Endothelial cell of umbilical vein (primary cell): ENCODE measurements at regions not wholly inside any gene's neighbourhood (a gene's known extent, or its start where the extent isn't known, plus 50 kb on each side); places are given as distances from the start of the nearest gene placed in this dataset.

Experiments
- BruUV-seq: library from RNA; stranded (reverse); fragments of 400-500 nt; replicated peaks from 2 replicates; lab custom pipeline; 2021; lab: Mats Ljungman, UMichigan
- CTCF ChIA-PET: fragments of 300-600, 350-600 bp; sonication (Branson Sonifier 250); formaldehyde crosslinking; loops from one replicate; lab custom pipeline; 2021; ENCODE audit warnings: antibody characterized with exemption, inconsistent platforms; lab: Charles Lee
- POLR2A ChIA-PET: fragments of 300-600, 350-600 bp; sonication (Branson Sonifier 250); formaldehyde crosslinking; loops from one replicate; lab custom pipeline; 2021; ENCODE audit warnings: antibody characterized with exemption, inconsistent platforms; lab: Charles Lee
- DNase-seq: peaks from one replicate; pipeline ENCODE4 v3.0.0-alpha.2; 2011; ENCODE audit warnings: low read depth, low spot score
- FAIRE-seq: peaks from 2 replicates; lab custom pipeline; 2011; peaks lifted over from hg19 to GRCh38; lab: Jason Lieb, UNC
- H2AFZ ChIP-seq: 2 replicates; pipeline ENCODE4 v1.6.0; 2012; ENCODE audit warnings: low read depth, low read length, control low read depth, inconsistent platforms
- H3K27ac ChIP-seq: 2 replicates; pipeline ENCODE4 v1.5.1; 2011; ENCODE audit warnings: low read depth, mild to moderate bottlenecking, control low read depth, low read length, moderate library complexity; ENCODE audit not compliant: insufficient read depth
- H3K27me3 ChIP-seq, 2 experiments: 2 replicates each; pipeline versions ENCODE4 v1.6.0 to v1.6.1; 2011; ENCODE audit warnings: low read length in 2 of 2, mixed read lengths in 1 of 2; ENCODE audit not compliant: control insufficient read depth in 2 of 2, insufficient read depth in 2 of 2
- H3K36me3 ChIP-seq, 2 experiments: 2 replicates in 1 of 2; 3 replicates in 1 of 2; pipeline ENCODE4 v1.5.1; 2011; ENCODE audit warnings: low read length in 2 of 2, mild to moderate bottlenecking in 1 of 2, moderate library complexity in 1 of 2; ENCODE audit not compliant: control insufficient read depth in 2 of 2, insufficient read depth in 2 of 2; ENCODE audit errors: extremely low read depth in 1 of 2
- H3K4me1 ChIP-seq: 3 replicates; pipeline ENCODE4 v1.5.1; 2011; ENCODE audit warnings: mild to moderate bottlenecking, low read length; ENCODE audit not compliant: control insufficient read depth, insufficient read depth; ENCODE audit errors: extremely low read depth
- H3K4me2 ChIP-seq: 2 replicates; pipeline ENCODE4 v1.6.1; 2011; ENCODE audit warnings: low read length, control low read depth, mixed read lengths; ENCODE audit not compliant: insufficient read depth
- H3K4me3 ChIP-seq, 3 experiments: fragments of 200-600 bp in 1 of 3; sonication (generic), shearing (Covaris generic) in 1 of 3; replicated peaks in 1 of 3; 2 replicates each; pipeline ENCODE4 v1.5.1; 2011 to 2016; ENCODE audit warnings: control low read depth in 3 of 3, low read length in 3 of 3, mild to moderate bottlenecking in 2 of 3, inconsistent platforms in 1 of 3, low read depth in 1 of 3, moderate library complexity in 1 of 3; ENCODE audit not compliant: insufficient read depth in 1 of 3
- H3K79me2 ChIP-seq: 2 replicates; pipeline ENCODE4 v1.6.0; 2012; ENCODE audit warnings: low read length, inconsistent platforms; ENCODE audit not compliant: control insufficient read depth, insufficient read depth
- H3K9ac ChIP-seq: replicated peaks from 2 replicates; pipeline ENCODE3; 2011; ENCODE audit warnings: low read length, control low read depth; ENCODE audit not compliant: insufficient read depth; ENCODE audit errors: extremely low read depth
- H3K9me1 ChIP-seq: replicated peaks from 3 replicates; pipeline ENCODE4 v1.6.0; 2011; ENCODE audit warnings: mild to moderate bottlenecking, low read length; ENCODE audit not compliant: control insufficient read depth, insufficient read depth; ENCODE audit errors: extremely low read depth
- H3K9me3 ChIP-seq: replicated peaks from 2 replicates; pipeline ENCODE4 v1.5.1; 2012; ENCODE audit warnings: low read length, inconsistent platforms; ENCODE audit not compliant: control insufficient read depth, insufficient read depth
- H4K20me1 ChIP-seq: replicated peaks from 2 replicates; pipeline ENCODE3; 2011; ENCODE audit warnings: mild to moderate bottlenecking, low read length; ENCODE audit not compliant: control insufficient read depth, insufficient read depth; ENCODE audit errors: extremely low read depth
- EZH2 ChIP-seq: IDR thresholded peaks from 2 replicates; pipeline ENCODE4 v1.6.1; 2012; ENCODE audit warnings: borderline replicate concordance, low read depth, mild to moderate bottlenecking, moderate library complexity, low read length, inconsistent platforms; ENCODE audit not compliant: severe bottlenecking
- FOS ChIP-seq: IDR thresholded peaks from 2 replicates; pipeline ENCODE4 v1.6.1; 2011; ENCODE audit warnings: mild to moderate bottlenecking, low read length, moderate library complexity, borderline replicate concordance; ENCODE audit not compliant: insufficient read depth
- GATA2 ChIP-seq: IDR thresholded peaks from 2 replicates; pipeline ENCODE4 v1.7.0; 2011; ENCODE audit warnings: low read depth, mild to moderate bottlenecking, moderate library complexity, mixed read lengths, low read length; ENCODE audit not compliant: insufficient read length, insufficient read depth
- JUN ChIP-seq: IDR thresholded peaks from 2 replicates; pipeline ENCODE4 v1.6.1; 2011; ENCODE audit warnings: borderline replicate concordance, low read depth; ENCODE audit not compliant: insufficient read length, insufficient read depth
- MYC ChIP-seq: IDR thresholded peaks from one replicate; pipeline ENCODE4 v1.6.1; 2011; ENCODE audit warnings: mild to moderate bottlenecking, low read depth, low read length
- POLR2A ChIP-seq: IDR thresholded peaks from 2 replicates; pipeline ENCODE4 v1.6.1; 2012; ENCODE audit warnings: low read depth, mild to moderate bottlenecking, control low read depth, low read length
- POLR2AphosphoS5 ChIP-seq: IDR thresholded peaks from 2 replicates; pipeline ENCODE4 v1.6.1; 2012; ENCODE audit warnings: low read depth, mild to moderate bottlenecking, control low read depth, low read length, moderate library complexity; ENCODE audit not compliant: insufficient read depth
- dilution Hi-C: fragments of 300-500 bp; cut with MboI; formaldehyde crosslinking; loops from one replicate; pipeline ENCODE4 v1.15.0; 2019; ENCODE audit warnings: low sequenced_read_pairs; ENCODE audit not compliant: extremely low pct_ligation_motif_present
- intact Hi-C: fragments of 100-400 bp; cut with micrococcal nuclease; formaldehyde crosslinking; loops from one replicate; pipeline ENCODE4 v1.10.0; 2022
- TF ChIP-seq, protein P1 (sequence below), 2 donors: IDR thresholded peaks; 1 replicate in 1 of 2; 2 replicates in 1 of 2; pipeline ENCODE4 v1.5.1; 2011; ENCODE audit warnings: low read length in 2 of 2, mild to moderate bottlenecking in 2 of 2, moderate library complexity in 2 of 2, control low read depth in 1 of 2, inconsistent platforms in 1 of 2, low read depth in 1 of 2; ENCODE audit not compliant: insufficient read depth in 1 of 2; ENCODE audit errors: extremely low read depth in 1 of 2
- TF ChIP-seq, protein P2 (sequence below): IDR thresholded peaks from 2 replicates; pipeline ENCODE4 v1.6.1; 2011; ENCODE audit not compliant: insufficient read depth, insufficient read length

GRCh38 chr12:73413974-73414373 is 1123.7 kb upstream of the ATXN7L3B start:
- BruUV-seq, result no TSS peak
- Histone ChIP-seq H3K4me3 (no peak overlapping the region), H4K20me1 (no peaks in the 10 kb centered on the region), H3K27ac (no peak overlapping the region), H3K9me1 (no peaks in the 10 kb centered on the region), H3K4me1 (no peaks in the 10 kb centered on the region), H3K27me3 (no peaks in the 10 kb centered on the region), H3K9me3 (no peaks in the 10 kb centered on the region), H3K36me3 (no peaks in the 10 kb centered on the region), H3K4me2 (no peak overlapping the region), H3K79me2 (no peaks in the 10 kb centered on the region), H3K9ac (no peak overlapping the region), H2AFZ (no peak overlapping the region)
- intact Hi-C loops, result no loop called here
- dilution Hi-C loops, result no loop called here
- CTCF ChIA-PET, result no interaction called here
- POLR2A ChIA-PET, result no interaction called here
- FAIRE-seq (no peak), DNase-seq (no peak)
- TF ChIP-seq MYC, result no peak
- TF ChIP-seq, protein P1, sequence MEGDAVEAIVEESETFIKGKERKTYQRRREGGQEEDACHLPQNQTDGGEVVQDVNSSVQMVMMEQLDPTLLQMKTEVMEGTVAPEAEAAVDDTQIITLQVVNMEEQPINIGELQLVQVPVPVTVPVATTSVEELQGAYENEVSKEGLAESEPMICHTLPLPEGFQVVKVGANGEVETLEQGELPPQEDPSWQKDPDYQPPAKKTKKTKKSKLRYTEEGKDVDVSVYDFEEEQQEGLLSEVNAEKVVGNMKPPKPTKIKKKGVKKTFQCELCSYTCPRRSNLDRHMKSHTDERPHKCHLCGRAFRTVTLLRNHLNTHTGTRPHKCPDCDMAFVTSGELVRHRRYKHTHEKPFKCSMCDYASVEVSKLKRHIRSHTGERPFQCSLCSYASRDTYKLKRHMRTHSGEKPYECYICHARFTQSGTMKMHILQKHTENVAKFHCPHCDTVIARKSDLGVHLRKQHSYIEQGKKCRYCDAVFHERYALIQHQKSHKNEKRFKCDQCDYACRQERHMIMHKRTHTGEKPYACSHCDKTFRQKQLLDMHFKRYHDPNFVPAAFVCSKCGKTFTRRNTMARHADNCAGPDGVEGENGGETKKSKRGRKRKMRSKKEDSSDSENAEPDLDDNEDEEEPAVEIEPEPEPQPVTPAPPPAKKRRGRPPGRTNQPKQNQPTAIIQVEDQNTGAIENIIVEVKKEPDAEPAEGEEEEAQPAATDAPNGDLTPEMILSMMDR (IDR thresholded peaks at IDR 0.05; ENCODE audit: extremely low read depth in 1 of 2, insufficient read depth in 1 of 2, low read depth in 1 of 2, low read length in 2 of 2), result no peak
- no peak for TF ChIP-seq GATA2

DNA sequence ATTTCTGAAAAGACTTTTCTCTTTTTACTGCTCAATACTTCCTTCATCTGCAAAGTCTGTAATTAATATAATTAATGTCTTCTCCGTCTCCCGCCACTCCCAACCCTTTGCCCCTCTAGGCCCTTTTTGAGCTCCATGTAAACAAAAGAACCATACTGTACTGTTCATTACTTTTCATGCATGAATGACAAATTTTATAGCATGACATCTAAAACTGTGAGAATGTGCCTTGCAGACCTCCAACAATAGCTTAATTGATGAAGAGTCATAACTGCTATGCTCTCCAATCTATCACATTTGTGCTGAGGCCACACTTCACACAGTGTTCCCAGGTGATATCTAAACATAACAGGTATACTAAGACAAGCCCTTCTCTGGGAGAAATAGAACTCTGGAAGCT is 1122.7 kb upstream of the ATXN7L3B start:
- Histone ChIP-seq H3K9ac (no peak overlapping the region), H3K27ac (no peak overlapping the region), H3K4me3 (no peak overlapping the region), H3K4me2 (no peak overlapping the region), H3K9me3 (no peaks in the 10 kb centered on the region), H3K9me1 (no peaks in the 10 kb centered on the region), H3K27me3 (no peaks in the 10 kb centered on the region), H3K4me1 (no peaks in the 10 kb centered on the region), H3K79me2 (no peaks in the 10 kb centered on the region), H2AFZ (no peak overlapping the region), H4K20me1 (no peaks in the 10 kb centered on the region), H3K36me3 (no peaks in the 10 kb centered on the region)
- CTCF ChIA-PET, result no interaction called here
- intact Hi-C loops (no loop called here), dilution Hi-C loops (no loop called here)
- no TSS peak for BruUV-seq
- POLR2A ChIA-PET, result no interaction called here
- DNase-seq, result no peak
- TF ChIP-seq JUN (no peak), MYC (no peak), GATA2 (no peak), POLR2AphosphoS5 (no peak), POLR2A (no peak), EZH2 (no peak), FOS (no peak)
- TF ChIP-seq, protein P2, sequence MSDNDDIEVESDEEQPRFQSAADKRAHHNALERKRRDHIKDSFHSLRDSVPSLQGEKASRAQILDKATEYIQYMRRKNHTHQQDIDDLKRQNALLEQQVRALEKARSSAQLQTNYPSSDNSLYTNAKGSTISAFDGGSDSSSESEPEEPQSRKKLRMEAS, result no peak
- TF ChIP-seq, protein P1 (IDR thresholded peaks at IDR 0.05; ENCODE audit: extremely low read depth in 1 of 2, insufficient read depth in 1 of 2, low read depth in 1 of 2, low read length in 2 of 2), result no peak
- FAIRE-seq, result no peak
